ENCODE measurements at regions not wholly inside any gene's neighbourhood (a gene's known extent, or its start where the extent isn't known, plus 50 kb on each side); places are given as distances from the start of the nearest gene placed in this dataset.

GRCh38 chr18:4750393-4751346 lies 295.6 kb upstream of the DLGAP1 start:
- TF ChIP-seq CTCF (conservative IDR thresholded peaks at IDR 0.05; ENCODE audit: low read depth, low read length) (no peak), EZH2 (IDR thresholded peaks at IDR 0.05; ENCODE audit: borderline replicate concordance, low read depth, low read length, poor library complexity, severe bottlenecking) (no peak)
